GM12874 (cell line): ENCODE measurements at regions not wholly inside any gene's neighbourhood (a gene's known extent, or its start where the extent isn't known, plus 50 kb on each side); places are given as distances from the start of the nearest gene placed in this dataset.

Experiments used
- CTCF ChIP-seq: IDR thresholded peaks from 2 replicates; pipeline ENCODE4 v1.5.1; 2011; ENCODE audit warnings: low read depth, mild to moderate bottlenecking, control low read depth, low read length, moderate library complexity; ENCODE audit not compliant: insufficient read depth

GRCh38 chr21:22898051-22898665, 1899.9 kb downstream of the NCAM2 start:
- TF ChIP-seq CTCF = no peak

GRCh38 chr21:22900490-22900889, 1902.3 kb downstream of the NCAM2 start:
- TF ChIP-seq CTCF = no peak

- TF ChIP-seq CTCF = no peak
These were observed 1905.6 kb downstream of the NCAM2 start for GRCh38 chr21:22903851-22904250.

- no peak for TF ChIP-seq CTCF
These were observed 1906.2 kb downstream of the NCAM2 start for GRCh38 chr21:22904385-22904784.

GRCh38 chr21:22925032-22925431, 1926.8 kb downstream of the NCAM2 start:
- TF ChIP-seq CTCF = no peak

- no peak for TF ChIP-seq CTCF
These were observed 1929.3 kb downstream of the NCAM2 start for GRCh38 chr21:22927469-22927868.

GRCh38 chr21:22941779-22942490, 1943.7 kb downstream of the NCAM2 start:
- no peak for TF ChIP-seq CTCF
